AG09309 (cell line): ENCODE measurements at regions not wholly inside any gene's neighbourhood (a gene's known extent, or its start where the extent isn't known, plus 50 kb on each side); places are given as distances from the start of the nearest gene placed in this dataset.

Source experiments
- DNase-seq: peaks from one replicate; pipeline ENCODE4 v3.0.0-alpha.2; 2010; ENCODE audit warnings: low read depth
- H3K4me3 ChIP-seq: 2 replicates; pipeline ENCODE4 v1.5.1; 2011; ENCODE audit warnings: mild to moderate bottlenecking, low read depth, low read length, moderate library complexity; ENCODE audit not compliant: control insufficient read depth
- TF ChIP-seq, protein P1 (sequence below): IDR thresholded peaks from 2 replicates; pipeline ENCODE4 v1.5.1; 2011; ENCODE audit warnings: mild to moderate bottlenecking, low read depth, low read length, inconsistent platforms; ENCODE audit not compliant: insufficient read depth, control insufficient read depth; ENCODE audit errors: missing control alignments

DNA sequence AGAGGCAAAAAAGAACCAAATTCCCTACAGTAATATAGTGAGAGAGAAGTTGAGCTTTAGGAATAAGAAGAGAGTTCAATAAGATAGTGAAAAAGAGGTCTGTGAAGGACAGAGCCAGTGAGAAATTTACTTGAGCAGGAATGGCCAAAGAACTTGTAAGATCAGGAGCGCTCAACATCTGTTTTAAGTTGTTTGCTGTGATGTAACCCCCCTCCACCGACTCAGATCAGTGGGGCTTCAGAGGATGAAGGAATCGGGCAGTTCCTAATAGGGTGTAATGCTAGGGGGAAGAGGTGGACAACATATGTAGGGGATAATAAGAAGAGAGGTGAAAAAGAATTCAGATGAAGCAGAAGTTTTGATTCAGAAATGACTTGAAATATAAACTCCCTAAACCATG is 85.3 kb upstream of the FNDC3A start:
- TF ChIP-seq, protein P1, sequence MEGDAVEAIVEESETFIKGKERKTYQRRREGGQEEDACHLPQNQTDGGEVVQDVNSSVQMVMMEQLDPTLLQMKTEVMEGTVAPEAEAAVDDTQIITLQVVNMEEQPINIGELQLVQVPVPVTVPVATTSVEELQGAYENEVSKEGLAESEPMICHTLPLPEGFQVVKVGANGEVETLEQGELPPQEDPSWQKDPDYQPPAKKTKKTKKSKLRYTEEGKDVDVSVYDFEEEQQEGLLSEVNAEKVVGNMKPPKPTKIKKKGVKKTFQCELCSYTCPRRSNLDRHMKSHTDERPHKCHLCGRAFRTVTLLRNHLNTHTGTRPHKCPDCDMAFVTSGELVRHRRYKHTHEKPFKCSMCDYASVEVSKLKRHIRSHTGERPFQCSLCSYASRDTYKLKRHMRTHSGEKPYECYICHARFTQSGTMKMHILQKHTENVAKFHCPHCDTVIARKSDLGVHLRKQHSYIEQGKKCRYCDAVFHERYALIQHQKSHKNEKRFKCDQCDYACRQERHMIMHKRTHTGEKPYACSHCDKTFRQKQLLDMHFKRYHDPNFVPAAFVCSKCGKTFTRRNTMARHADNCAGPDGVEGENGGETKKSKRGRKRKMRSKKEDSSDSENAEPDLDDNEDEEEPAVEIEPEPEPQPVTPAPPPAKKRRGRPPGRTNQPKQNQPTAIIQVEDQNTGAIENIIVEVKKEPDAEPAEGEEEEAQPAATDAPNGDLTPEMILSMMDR = no peak
- no peak for DNase-seq
- no peak overlapping the region for H3K4me3 ChIP-seq

- no peak for DNase-seq
- H3K4me3 ChIP-seq = no peak overlapping the region
- TF ChIP-seq, protein P1 = no peak
Observed at GRCh38 chr13:48891586-48891985, 84.1 kb upstream of the FNDC3A start.

GRCh38 chr13:48892053-48892687 is 83.5 kb upstream of the FNDC3A start:
- H3K4me3 ChIP-seq = no peak overlapping the region
- DNase-seq = no peak

DNA sequence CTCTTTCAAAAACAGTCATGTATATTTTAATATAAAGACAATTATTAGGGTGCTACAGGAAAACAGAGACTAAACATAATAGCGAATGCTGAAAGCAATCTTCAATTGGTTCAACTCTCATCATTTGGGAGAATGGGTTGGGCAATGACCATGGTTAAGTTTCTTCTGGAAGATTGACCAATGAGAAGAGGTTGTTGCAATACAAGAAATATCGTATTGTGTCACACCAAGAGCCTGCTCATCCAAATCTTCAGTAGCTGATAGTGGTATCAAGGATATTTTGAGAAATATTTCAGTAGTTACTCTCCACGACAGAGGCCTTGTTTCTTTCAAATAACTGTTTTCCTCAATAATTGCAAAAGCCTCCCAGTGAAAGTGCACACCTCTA is 83.0 kb upstream of the FNDC3A start:
- H3K4me3 ChIP-seq = no peak overlapping the region
- TF ChIP-seq, protein P1 = no peak
- no peak for DNase-seq

More at GRCh38 chr13:48892053-48892687, 83.5 kb upstream of the FNDC3A start:
- TF ChIP-seq, protein P1 = no peak

- TF ChIP-seq, protein P1 = no peak
- no peak for DNase-seq
- no peak overlapping the region for H3K4me3 ChIP-seq
Observed at GRCh38 chr13:48896312-48896711, 79.4 kb upstream of the FNDC3A start.

- H3K4me3 ChIP-seq = no peak overlapping the region
- DNase-seq = no peak
- TF ChIP-seq, protein P1 = no peak
Observed at GRCh38 chr13:48901781-48902180, 73.9 kb upstream of the FNDC3A start.

DNA sequence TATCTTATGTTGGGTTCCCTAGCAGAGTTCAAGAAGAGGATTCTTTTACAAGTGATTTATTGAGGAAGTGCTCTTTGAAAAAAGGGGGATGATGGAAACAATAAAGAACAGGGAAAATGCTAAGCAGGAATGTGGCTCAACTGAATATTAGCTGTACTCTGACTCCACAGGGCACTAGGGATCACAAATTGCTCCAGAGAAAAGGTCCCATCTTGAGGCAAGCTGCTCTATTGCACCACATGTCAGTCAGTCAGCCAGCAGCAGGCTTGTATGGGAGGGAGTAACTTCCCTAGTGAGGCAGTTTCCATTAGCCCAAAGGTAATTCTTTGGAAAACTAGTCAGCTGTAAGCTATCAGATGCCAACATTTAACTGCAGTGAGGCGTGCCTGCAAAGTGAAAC is 73.3 kb upstream of the FNDC3A start:
- TF ChIP-seq, protein P1 = no peak
- no peak for DNase-seq
- H3K4me3 ChIP-seq = no peak overlapping the region
